Left colon (tissue), 2 donors: ENCODE measurements at regions not wholly inside any gene's neighbourhood (a gene's known extent, or its start where the extent isn't known, plus 50 kb on each side); places are given as distances from the start of the nearest gene placed in this dataset.
"Not testable (repeated sequence)": the region's sequence is repeated elsewhere in the genome, so short reads cannot be mapped to it uniquely, and the experiment has no call there.

ENCODE experiments used
- ATAC-seq: fragments of 200-7000 bp; cut with Tn5 transposase; one replicate; pipeline ENCODE4 v1.9.1; 2020; ENCODE audit warnings: mild to moderate bottlenecking, moderate library complexity
- DNase-seq, 2 donors: peaks; one replicate each; pipeline ENCODE4 v3.0.0-alpha.2; 2020
- intact Hi-C, 2 donors: fragments of 100-400 bp; cut with DNase I in 1 of 2; cut with micrococcal nuclease in 1 of 2; formaldehyde crosslinking; loops; one replicate each; pipeline versions ENCODE4 v1.11.2 to v1.14.0; 2022; cut with DNase I, micrococcal nuclease
- donor health status: DM: no; HTN: no; CAD: no.
- donor health status: DM: yes; HTN: yes; CAD: no.

DNA sequence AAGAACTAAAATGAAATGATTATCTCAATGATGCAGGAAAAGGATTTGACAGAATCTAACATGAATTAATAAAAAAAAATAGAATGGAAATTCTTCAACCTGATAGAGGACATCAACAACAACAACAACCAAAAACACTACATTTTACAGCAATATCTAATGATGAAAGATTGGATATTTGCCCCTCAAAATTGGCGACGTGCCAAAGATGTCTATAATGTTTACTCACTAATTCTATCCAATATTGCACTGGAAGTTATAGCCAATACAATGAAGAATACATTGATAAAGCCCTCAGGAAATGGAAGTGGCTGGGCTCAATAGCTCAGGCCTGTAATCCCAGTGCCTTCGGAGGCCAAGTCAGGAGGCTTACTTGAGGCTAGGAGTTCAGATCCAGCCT lies 99.4 kb upstream of the ANTXRL start:
- intact Hi-C loops, ATAC-seq, DNase-seq: not testable (repeated sequence)

DNA sequence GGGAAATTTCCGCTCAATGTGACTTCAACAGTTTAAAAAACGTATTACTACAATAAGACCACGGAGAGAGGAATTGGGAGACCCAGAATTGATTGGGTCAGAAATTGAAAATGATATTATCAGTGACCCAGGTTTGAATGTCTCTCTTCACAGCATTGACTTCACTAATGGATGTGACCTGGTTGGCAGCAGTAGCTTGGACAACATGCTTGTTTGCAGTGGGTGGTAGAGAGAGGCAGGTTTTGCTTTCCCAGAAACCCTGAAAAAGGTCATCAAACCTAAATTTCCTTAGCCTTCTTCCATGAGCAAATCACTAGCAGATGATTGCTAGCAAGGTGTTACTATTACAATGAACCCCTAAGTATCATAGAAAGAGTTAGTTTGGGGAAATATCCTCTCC lies 89.7 kb upstream of the ANTXRL start:
- intact Hi-C loops = no loop called here
- no peak for DNase-seq
- ATAC-seq = no peak

DNA sequence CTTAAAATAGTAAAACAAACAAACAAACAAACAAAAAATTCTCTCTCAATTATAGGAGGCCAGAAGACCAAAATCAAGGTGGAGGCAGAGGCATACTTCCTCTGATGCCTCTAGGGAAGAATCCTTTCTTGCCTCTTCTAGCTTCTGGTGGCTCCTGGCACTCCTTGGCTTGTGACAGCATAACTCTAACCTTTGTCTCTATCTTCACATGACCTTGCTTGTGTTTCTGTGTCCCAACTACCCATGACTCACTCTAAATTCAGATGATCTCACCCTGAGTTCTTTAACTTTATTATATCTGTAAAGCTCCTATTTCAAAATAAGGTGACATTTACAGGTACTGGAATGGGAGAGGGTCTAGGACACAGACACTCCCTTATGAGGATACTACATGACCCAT lies 88.3 kb upstream of the ANTXRL start:
- intact Hi-C loops = no loop called here
- DNase-seq (no peak), ATAC-seq (no peak)

DNA sequence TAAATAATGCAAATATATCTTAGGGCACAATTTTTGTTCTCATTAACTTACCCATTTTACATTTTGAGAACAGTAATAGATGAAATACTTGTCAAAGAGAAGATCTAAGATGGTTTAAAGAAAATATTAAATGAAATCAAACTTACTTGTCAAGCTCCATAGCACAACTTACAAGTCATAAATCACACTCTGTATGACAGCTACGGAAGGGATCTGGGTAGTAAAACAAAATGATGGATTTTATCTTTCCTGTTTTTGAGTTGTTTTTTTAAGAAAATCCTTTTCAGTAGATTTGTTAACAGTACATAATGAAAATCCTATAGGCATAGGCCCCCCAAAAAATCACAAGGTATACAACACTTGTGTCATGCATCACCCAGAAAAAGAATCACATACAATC lies 84.4 kb upstream of the ANTXRL start:
- ATAC-seq = not testable (repeated sequence)

DNA sequence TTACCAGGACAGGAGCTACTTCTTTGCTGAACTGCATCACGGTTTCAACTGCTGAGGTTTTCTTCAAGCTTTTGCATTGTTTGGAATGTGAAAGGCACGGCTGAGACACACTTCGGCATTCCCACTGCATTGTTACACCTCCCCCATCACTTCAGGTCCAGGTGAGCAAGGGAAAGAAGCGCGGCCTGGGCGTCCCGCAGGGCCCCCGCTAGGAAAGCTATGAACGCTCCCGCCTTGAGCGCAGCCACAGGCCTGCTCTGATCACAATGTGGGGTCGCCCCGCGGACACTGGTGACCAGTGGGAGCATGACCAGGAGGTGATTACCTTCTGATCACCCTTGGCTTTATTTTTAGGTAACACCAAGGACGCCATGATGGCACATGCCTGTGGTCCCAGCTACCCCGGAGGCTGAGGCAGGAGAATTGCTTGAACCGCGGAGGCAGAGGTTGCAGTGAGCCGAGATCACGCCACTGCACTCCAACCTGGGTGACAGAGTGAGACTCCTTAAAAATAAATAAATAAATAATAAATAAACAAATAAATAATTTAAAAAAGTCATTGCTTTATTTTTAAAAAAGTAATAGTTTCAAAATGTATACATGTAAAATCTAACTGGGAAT lies 82.2 kb upstream of the ANTXRL start:
- intact Hi-C loops, ATAC-seq, DNase-seq: not testable (repeated sequence)

More for the DNA sequence above, 84.4 kb upstream of the ANTXRL start:
- DNase-seq, intact Hi-C loops: not testable (repeated sequence)

DNA sequence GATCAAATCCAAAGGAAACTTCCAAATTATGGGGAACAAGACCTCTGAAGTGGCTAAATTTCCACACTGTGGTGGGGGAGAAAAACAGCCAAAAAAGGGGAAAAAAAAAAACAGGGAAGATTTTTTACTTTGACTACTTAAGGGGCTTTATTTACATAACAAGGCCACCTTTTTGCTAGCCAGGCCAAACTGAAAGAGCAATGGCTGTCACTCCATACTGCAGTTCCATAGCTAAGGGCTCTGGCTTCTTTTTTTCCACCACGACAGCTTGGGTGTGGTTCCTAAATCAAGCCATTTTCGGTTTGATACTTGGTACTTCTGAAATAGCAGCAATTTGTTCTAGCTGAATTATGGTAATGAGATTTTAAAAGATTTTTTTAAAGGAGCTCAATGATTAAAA lies 76.4 kb upstream of the ANTXRL start:
- DNase-seq, intact Hi-C loops, ATAC-seq: not testable (repeated sequence)

DNA sequence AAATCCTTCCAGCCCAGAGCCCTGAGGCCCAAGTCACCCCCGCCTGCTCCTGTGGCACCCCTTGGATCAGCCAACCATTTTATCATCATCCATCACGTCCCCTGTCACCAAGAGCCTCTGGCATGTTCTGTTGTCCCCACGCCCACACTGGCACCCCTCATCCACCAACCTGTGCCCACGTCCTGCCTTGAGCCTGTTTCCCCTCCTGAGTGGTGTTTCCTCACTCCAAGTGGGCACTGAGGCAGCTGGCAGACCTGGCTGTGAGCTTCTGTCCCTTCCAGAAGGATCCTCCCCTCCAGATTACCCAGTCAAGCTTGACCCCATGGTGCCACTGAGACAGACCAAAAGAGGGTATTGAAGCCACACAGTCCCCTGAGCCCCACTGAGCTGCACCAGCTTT lies 71.4 kb upstream of the ANTXRL start:
- DNase-seq = no peak
- intact Hi-C loops = no loop called here
- ATAC-seq = no peak

DNA sequence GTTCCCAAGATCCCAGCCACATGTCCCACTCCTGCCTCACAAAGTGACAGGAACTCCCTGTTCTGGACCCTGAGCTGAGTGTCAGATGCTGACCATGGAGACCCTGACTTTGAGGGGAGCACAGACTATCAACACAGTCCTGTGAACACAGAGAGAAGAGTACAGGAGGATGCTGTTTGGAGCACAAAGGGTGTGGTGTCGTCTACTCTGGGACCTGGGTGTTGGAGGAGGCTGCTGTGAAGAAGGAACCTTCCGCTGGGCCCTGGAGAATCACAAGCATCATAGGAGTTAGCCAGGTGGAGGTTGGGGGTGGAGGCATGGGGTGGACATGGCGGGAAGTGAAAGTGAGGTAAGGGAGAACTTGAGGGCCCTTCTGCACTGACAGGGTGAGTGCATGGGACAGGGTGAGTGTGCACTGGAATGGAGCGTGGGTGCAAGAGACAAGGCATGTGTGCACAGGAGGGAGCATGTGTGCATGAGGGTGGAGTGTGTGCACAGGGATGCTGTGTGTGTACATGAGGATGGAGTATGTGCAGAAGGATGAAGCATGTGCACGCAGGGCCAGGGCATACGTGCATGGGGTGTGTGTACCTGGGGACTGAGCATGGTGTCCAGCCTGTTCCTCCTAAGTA lies 70.7 kb upstream of the ANTXRL start:
- DNase-seq = no peak
- no peak for ATAC-seq
- intact Hi-C loops = no loop called here

DNA sequence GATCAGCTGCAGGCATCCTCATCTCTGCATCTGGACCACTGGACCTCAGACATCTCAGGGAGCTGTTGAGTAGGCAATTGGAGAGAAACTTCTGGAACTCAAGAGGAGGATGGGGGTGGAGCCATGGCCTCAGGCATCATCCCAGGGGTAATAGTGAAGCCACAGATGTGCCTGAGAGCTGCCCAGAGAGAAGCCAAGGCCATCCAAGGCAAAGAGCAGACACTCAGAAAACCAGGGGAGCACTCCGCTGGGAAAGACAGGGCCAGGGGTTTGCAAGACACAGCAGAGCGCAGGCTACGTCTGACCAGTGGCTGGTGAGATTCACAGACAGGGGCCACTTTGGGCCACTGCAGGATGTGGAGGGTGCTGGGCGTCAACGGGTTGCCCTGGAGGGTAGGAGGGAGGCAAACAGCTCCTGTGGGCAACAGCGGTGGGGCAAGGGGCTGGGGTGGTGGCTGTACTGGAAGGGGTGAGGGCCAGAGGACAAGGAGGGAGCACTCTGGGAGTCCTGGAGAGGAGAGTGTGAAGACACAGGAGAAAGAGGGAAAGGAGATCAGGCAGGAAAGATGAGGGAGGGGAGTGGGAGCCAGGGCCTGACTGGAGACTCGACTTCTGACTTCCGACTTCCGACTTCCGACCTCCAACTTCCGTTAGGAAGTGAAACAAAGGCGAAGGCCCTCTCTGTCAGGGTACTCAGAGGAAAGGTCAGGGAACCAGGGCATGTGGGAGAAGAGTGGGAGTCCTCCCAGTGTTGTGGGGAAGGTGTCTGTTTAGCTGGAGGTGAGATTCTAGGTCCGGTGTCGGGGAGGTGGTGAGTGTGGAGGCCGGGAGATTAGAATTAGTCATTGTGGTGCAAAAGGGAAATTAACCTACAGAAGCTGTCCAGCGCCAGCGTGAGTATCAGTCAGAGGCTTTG lies 69.7 kb upstream of the ANTXRL start:
- ATAC-seq (no peak), DNase-seq (no peak)
- intact Hi-C loops = no loop called here

DNA sequence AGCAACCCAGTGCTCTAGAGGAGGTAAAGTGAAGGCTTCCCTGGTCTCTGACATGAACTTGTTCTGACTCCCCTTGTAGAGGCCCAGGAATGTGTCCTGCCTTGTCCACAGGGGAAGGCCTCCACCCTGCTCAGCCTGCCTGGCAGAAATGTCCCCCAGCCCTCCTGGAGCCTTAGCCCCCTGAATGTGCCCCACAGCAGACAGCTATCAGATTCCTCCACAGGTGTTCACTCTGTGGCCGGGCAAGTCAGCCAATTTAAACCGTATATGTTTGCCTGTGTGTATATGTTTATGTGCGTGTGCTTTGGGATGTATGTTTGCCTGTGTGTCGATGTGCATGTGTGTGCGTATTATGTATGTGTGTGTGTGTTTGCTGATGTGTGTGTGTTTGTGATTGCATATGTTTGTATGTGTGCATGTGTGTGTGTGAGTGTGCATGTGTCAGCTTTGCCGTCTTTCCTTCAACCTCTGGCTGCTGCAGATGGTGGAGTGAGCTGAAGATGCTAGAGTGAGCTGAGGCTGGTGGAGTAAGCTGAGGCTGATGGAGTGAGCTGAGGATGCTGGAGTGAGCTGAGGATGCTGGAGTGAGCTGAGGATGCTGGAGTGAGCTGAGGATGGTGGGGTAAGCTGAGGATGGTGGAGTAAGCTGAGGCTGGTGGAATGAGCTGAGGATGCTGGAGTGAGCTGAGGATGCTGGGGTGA lies 68.9 kb upstream of the ANTXRL start:
- intact Hi-C loops = no loop called here
- ATAC-seq (no peak), DNase-seq (no peak)

DNA sequence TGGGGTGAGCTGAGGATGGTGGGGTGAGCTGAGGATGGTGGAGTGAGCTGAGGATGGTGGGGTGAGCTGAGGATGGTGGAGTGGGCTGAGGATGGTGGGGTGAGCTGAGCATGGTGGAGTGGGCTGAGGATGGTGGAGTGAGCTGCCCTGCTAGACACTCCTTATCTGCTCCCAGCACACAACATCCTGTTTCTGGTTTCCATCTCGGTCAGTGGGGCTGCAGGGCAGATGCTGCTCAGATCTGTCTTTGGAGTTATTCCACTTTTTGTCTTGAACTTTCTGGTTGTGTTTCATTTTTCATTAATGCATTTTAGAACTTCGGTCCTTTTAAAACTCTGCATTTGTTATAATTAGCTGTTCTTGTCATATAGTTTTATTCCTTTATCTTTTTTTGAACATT lies 67.9 kb upstream of the ANTXRL start:
- DNase-seq (no peak), ATAC-seq (no peak)
- intact Hi-C loops = no loop called here

DNA sequence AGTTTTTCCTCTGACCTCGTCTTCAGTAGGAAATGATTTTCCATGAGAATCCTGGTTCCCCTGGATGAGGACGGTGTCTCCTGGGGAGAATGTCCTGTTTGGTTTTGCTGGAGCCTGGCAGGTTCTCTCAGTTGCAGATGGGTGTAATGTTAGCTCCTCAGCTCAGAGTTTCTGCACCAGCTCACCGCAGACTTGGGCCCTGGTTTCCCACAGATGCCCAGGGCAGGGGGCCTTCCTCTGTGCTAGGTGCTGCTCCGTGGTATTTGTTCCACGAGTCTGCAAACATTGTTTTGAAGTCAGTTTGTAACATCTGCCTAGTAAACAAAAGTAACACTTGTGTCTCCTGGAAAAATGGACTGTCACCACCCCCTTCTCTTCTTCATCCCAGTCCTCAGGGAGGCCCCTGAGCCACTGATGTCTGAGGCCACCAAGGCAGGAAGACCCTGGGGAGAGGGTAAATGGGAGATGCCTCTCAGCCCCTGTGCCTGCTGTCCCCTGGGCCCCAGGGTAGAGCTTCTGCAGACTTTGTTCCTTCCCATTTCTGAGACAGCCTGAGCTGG lies 67.3 kb upstream of the ANTXRL start:
- DNase-seq, ATAC-seq, intact Hi-C loops: not testable (repeated sequence)

DNA sequence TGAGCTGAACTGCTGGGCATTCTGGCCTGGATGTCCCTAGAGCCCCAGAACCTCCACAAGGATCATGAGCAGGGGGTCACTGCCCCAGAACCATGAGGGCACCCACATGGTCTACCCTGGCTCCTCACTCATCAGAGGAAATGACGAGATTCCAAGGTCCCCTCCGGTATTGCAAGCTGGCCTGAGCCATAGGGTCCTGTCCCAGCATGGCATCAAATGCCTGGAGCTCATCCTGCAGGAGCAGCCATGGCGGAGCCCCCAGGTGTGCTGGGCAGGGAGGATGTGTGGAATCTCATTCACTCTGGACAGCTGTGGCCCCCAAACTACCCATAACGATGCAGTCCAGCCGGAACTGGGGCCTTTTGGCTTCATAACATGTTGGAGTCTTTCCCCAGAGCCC lies 66.6 kb upstream of the ANTXRL start:
- ATAC-seq = no peak

DNA sequence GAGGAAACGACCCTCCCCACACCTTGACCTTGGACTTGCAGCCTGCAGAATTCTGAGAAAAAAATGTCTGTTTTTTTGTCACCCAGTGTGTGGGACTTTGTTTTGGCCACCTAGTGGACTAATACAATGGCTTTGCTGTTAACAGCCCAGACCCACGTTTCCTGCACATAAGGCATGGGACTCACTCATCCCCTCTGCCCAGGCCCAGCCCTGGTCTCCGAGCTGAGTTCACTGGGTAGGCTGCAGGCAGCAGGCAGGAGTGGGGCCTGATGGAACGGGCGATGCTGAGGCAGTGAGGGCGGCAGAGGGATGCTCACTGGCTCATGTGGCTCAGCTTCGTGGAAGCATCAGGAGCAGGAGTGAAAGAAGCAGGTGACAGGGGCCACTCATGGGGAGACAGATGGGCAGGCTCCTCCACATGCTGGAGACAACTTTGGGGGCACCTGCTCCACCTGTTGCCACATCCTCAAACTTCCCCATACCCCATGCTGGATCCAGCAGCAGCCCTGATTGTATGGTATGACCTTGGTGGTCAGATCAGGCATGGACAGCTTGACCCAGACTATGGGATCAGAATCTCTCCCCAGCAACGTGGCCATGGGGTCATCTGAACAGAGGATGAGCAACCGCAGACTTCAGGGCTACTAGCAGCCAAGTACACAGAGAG lies 65.8 kb upstream of the ANTXRL start:
- ATAC-seq (no peak), DNase-seq (no peak)
- intact Hi-C loops = no loop called here

More for the DNA sequence above, 66.6 kb upstream of the ANTXRL start:
- DNase-seq = no peak
- intact Hi-C loops = no loop called here

DNA sequence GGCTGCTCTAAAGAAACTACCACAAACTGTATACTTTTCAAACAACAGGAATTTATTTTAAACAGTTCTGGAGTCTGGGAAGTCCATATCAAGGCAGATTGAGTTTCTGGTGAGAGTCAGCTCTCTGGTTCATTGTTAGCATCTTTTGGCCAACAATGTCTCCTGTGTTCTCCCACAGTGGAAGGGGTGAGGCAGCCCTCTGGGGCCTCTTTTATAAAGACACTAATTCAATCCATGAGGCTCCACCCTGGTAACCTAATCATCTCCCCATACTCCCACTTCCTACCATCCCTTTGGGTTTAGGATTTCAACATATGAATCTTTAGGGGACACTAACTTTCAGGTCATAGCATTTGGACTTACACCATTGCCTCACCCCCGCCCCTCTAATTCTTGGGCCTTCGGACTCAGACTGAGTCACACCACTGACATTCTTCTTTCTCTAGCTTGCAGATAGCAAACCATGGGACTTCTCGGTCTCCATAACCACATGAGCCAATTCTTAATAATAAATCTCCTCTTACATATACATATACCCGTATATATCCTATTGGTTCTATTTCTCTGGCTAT lies 64.3 kb upstream of the ANTXRL start:
- intact Hi-C loops = no loop called here
- ATAC-seq = no peak
- DNase-seq = no peak

DNA sequence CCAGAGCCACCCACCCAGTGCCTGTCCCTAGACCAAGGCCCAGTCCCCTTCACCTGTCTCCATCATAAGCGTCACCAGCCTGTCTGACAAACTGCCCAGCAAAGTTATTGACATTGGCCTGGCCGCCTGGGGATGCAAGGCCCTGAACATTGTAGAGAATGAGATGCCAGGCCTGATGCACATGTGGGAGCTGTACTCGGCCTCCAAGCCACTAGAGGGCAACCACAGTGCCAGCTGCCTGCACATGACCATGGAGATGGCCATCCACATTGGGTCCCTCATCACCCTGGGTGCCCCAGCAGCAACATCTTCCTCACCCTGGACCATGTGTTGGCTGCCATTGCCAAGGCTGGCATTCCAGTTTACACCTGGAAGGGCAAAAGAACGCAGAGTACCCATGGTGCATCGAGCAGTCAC lies 63.7 kb upstream of the ANTXRL start:
- intact Hi-C loops = no loop called here
- ATAC-seq (no peak), DNase-seq (no peak)

DNA sequence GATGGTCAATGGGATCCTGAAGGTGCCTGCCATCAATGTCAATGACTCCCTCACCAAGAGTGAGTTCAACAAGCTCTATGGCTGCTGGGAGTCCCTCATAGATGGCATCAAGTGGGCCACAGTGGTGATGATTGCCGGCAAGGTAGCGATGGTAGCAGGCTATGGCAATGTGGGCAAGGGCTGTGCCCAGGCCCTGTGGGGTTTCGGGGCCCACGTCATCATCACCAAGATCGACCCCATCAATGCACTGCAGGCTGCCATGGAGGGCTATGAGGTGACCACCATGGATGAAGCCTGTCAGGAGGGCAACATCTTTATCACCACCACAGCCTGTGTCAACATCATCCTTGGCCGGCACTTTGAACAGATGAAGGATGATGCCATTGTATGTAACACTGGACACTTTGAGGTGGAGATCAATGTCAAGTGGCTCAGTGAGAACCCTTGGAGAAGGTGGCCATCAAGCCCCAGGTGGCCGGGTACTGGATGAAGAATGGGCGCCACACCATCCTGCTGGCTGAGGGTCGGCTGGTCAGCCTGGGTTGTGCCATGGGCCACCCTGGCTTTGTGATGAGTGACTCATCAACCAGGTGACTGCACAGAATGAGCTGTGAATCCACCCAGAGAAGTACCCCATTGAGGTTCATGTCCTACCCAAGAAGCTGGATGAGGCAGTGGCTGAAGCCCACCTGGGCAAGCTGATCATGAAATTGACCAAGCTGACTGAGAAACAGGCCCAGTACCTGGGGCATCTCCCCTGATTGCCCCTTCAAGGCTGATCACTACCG lies 63.0 kb upstream of the ANTXRL start:
- ATAC-seq (no peak), DNase-seq (no peak)
- intact Hi-C loops = no loop called here

DNA sequence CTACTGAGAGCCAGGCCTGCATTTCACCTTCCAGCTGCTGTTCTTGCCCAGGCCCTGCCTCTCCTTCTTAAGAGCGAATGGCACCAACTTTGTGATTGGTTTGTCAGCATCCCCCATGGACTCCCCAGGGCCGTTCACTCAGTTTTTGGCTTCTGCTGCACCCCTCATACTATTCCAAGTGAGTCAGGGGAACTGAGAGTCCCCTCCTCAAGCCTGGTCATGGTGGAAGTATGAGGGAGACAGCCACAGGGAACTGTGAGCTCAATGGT lies 62.4 kb upstream of the ANTXRL start:
- intact Hi-C loops = no loop called here
- ATAC-seq = no peak
- DNase-seq = no peak
